WTC11 (cell line): ENCODE measurements at regions not wholly inside any gene's neighbourhood (a gene's known extent, or its start where the extent isn't known, plus 50 kb on each side); places are given as distances from the start of the nearest gene placed in this dataset.

ENCODE experiments used
- ATAC-seq: fragments of 200-7000 bp; cut with Tn5 transposase; 2 replicates; pipeline ENCODE4 v1.10.0; 2021; ENCODE audit warnings: mild to moderate bottlenecking, moderate library complexity
- CTCF ChIA-PET: fragments of 300-600 bp; sonication (Branson Sonifier 250); formaldehyde crosslinking; loops from one replicate; lab custom pipeline; 2021; ENCODE audit warnings: antibody characterized with exemption; lab: Charles Lee
- POLR2A ChIA-PET: fragments of 350-600 bp; sonication (Branson Sonifier 250); formaldehyde crosslinking; loops from one replicate; lab custom pipeline; 2021; ENCODE audit warnings: antibody characterized with exemption; lab: Charles Lee
- DNase-seq: peaks from one replicate; pipeline ENCODE4 v3.0.0; 2021; ENCODE audit warnings: low spot score
- H3K27ac Mint-ChIP-seq: 2 replicates; pipeline ENCODE4 v1.8.0; 2021; ENCODE audit warnings: mixed read lengths
- H3K27me3 Mint-ChIP-seq: 2 replicates; pipeline ENCODE4 v1.8.0; 2021; ENCODE audit warnings: low read depth, mild to moderate bottlenecking, moderate library complexity, mixed read lengths
- H3K36me3 Mint-ChIP-seq: 2 replicates; pipeline ENCODE4 v1.8.0; 2021; ENCODE audit warnings: mixed read lengths
- H3K4me1 Mint-ChIP-seq: 2 replicates; pipeline ENCODE4 v1.8.0; 2022; ENCODE audit warnings: mixed read lengths
- H3K4me3 Mint-ChIP-seq: 2 replicates; pipeline ENCODE4 v1.8.0; 2021; ENCODE audit warnings: mild to moderate bottlenecking, moderate library complexity, mixed read lengths
- H3K9me3 Mint-ChIP-seq: 2 replicates; pipeline ENCODE4 v1.8.0; 2021; ENCODE audit warnings: mixed read lengths
- ATF2 ChIP-seq: sonication (generic); formaldehyde crosslinking; IDR thresholded peaks from 2 replicates; pipeline ENCODE4 v1.8.1; 2022; ENCODE audit warnings: low read depth, missing genetic modification reagents, borderline replicate concordance
- CDX4 ChIP-seq: fragments of 250-450 bp; sonication (Bioruptor Pico); IDR thresholded peaks from 2 replicates; pipeline ENCODE4 v1.9.0; 2021; ENCODE audit warnings: moderate library complexity, mild to moderate bottlenecking, inconsistent platforms, borderline replicate concordance
- ERG ChIP-seq: fragments of 250-450 bp; sonication (Bioruptor Pico); IDR thresholded peaks from 2 replicates; pipeline ENCODE4 v1.8.0; 2021; ENCODE audit warnings: mild to moderate bottlenecking
- ESRRA ChIP-seq: sonication (generic); formaldehyde crosslinking; IDR thresholded peaks from 2 replicates; pipeline ENCODE4 v1.8.1; 2022; ENCODE audit warnings: mild to moderate bottlenecking, missing genetic modification reagents, borderline replicate concordance
- ETV6 ChIP-seq: sonication (generic); formaldehyde crosslinking; IDR thresholded peaks from 2 replicates; pipeline ENCODE4 v1.8.1; 2022; ENCODE audit warnings: mild to moderate bottlenecking, missing genetic modification reagents
- FOXJ3 ChIP-seq: sonication (generic); formaldehyde crosslinking; IDR thresholded peaks from 2 replicates; pipeline ENCODE4 v1.9.0; 2021; ENCODE audit warnings: missing genetic modification reagents, mild to moderate bottlenecking, borderline replicate concordance
- GABPB1 ChIP-seq: sonication (generic); formaldehyde crosslinking; IDR thresholded peaks from 2 replicates; pipeline ENCODE4 v1.8.1; 2023; ENCODE audit warnings: mild to moderate bottlenecking, missing genetic modification reagents
- GTF2I ChIP-seq: fragments of 250-450 bp; sonication (Bioruptor Pico); conservative IDR thresholded peaks from 2 replicates; pipeline ENCODE4 v1.4.0; 2021; ENCODE audit warnings: mild to moderate bottlenecking
- IRF1 ChIP-seq: sonication (generic); formaldehyde crosslinking; IDR thresholded peaks from 2 replicates; pipeline ENCODE4 v1.8.0; 2023; ENCODE audit warnings: missing genetic modification reagents
- JUN ChIP-seq: sonication (generic); formaldehyde crosslinking; IDR thresholded peaks from 2 replicates; pipeline ENCODE4 v1.8.0; 2023; ENCODE audit warnings: mild to moderate bottlenecking, missing genetic modification reagents
- MAX ChIP-seq: sonication (generic); formaldehyde crosslinking; IDR thresholded peaks from 2 replicates; pipeline ENCODE4 v1.8.0; 2022; ENCODE audit warnings: mild to moderate bottlenecking, missing genetic modification reagents
- MYBL2 ChIP-seq: sonication (generic); formaldehyde crosslinking; IDR thresholded peaks from 2 replicates; pipeline ENCODE4 v1.8.1; 2023; ENCODE audit warnings: mild to moderate bottlenecking, moderate library complexity, missing genetic modification reagents
- NFYB ChIP-seq: sonication (generic); formaldehyde crosslinking; conservative IDR thresholded peaks from 2 replicates; pipeline ENCODE4 v1.8.0; 2022; ENCODE audit warnings: low read depth, missing genetic modification reagents
- PREB ChIP-seq: sonication (generic); formaldehyde crosslinking; IDR thresholded peaks from 2 replicates; pipeline ENCODE4 v1.8.1; 2022; ENCODE audit warnings: mild to moderate bottlenecking, missing genetic modification reagents, moderate library complexity, borderline replicate concordance
- SOX15 ChIP-seq: fragments of 250-450 bp; sonication (Bioruptor Pico); IDR thresholded peaks from 2 replicates; pipeline ENCODE4 v1.9.0; 2021; ENCODE audit warnings: mild to moderate bottlenecking
- USF1 ChIP-seq: sonication (generic); formaldehyde crosslinking; IDR thresholded peaks from 2 replicates; pipeline ENCODE4 v1.8.0; 2022; ENCODE audit warnings: mild to moderate bottlenecking, missing genetic modification reagents
- ZBTB21 ChIP-seq: sonication (generic); formaldehyde crosslinking; IDR thresholded peaks from 2 replicates; pipeline ENCODE4 v1.8.1; 2023; ENCODE audit warnings: mild to moderate bottlenecking, missing genetic modification reagents, borderline replicate concordance
- ZNF317 ChIP-seq: sonication (generic); formaldehyde crosslinking; IDR thresholded peaks from 2 replicates; pipeline ENCODE4 v1.8.1; 2023; ENCODE audit warnings: low read depth, mild to moderate bottlenecking, moderate library complexity, missing genetic modification reagents, borderline replicate concordance
- ZNF512 ChIP-seq: sonication (generic); formaldehyde crosslinking; IDR thresholded peaks from 2 replicates; pipeline ENCODE4 v1.8.1; 2022; ENCODE audit warnings: missing genetic modification reagents, borderline replicate concordance

GRCh38 chr13:31918707-31919106 lies 112.9 kb upstream of the FRY start:
- H3K36me3 Mint-ChIP-seq, result no peaks in the 10 kb centered on the region
- H3K27ac Mint-ChIP-seq, result no peak overlapping the region
- no peak overlapping the region for H3K4me3 Mint-ChIP-seq
- ChIA-PET POLR2A (no interaction called here), CTCF (interaction anchor here (2.9 kb wide), 1 partner anchor 9 kb away, joined by 27 read pairs; no protein-coding TSS in a partner anchor)
- H3K9me3 Mint-ChIP-seq, result no peaks in the 10 kb centered on the region
- TF ChIP-seq ESRRA, result no peak
- TF ChIP-seq ETV6 (CRISPR knock-in tag), result no peak
- TF ChIP-seq FOXJ3 (CRISPR knock-in tag), result no peak
- no peak for TF ChIP-seq IRF1 (CRISPR knock-in tag)
- TF ChIP-seq CDX4 (CRISPR knock-in tag), result no peak
- TF ChIP-seq MAX, result no peak
- no peak for TF ChIP-seq NFYB (CRISPR knock-in tag)
- no peak for TF ChIP-seq ZBTB21
- no peak for TF ChIP-seq GTF2I (CRISPR knock-in tag)
- TF ChIP-seq USF1, result no peak
- no peak for TF ChIP-seq JUN
- no peak for TF ChIP-seq ERG (CRISPR knock-in tag)
- DNase-seq (no peak), ATAC-seq (no peak)
- no peaks in the 10 kb centered on the region for H3K27me3 Mint-ChIP-seq
- peaks cover 16% of the 10 kb centered on the region for H3K4me1 Mint-ChIP-seq

GRCh38 chr13:31919241-31919640 lies 112.3 kb upstream of the FRY start:
- Mint-ChIP-seq H3K27ac (no peak overlapping the region), H3K4me1 (peaks cover 16% of the 10 kb centered on the region)
- CTCF ChIA-PET, result interaction anchor here (2.9 kb wide), 1 partner anchor 9 kb away, joined by 27 read pairs; no protein-coding TSS in a partner anchor
- TF ChIP-seq ATF2, result no peak
- no peak for TF ChIP-seq MYBL2 (CRISPR knock-in tag)
- TF ChIP-seq ZNF512, result no peak
- TF ChIP-seq SOX15 (CRISPR knock-in tag), result no peak
- no peak for TF ChIP-seq GABPB1
- TF ChIP-seq ZNF317 (CRISPR knock-in tag), result no peak
- TF ChIP-seq PREB, result no peak
- TF ChIP-seq, all 79 proteins: peak for 0
- no peaks in the 10 kb centered on the region for H3K36me3 Mint-ChIP-seq
- no peaks in the 10 kb centered on the region for H3K9me3 Mint-ChIP-seq
- DNase-seq (no peak), ATAC-seq (no peak)
- no peaks in the 10 kb centered on the region for H3K27me3 Mint-ChIP-seq
- POLR2A ChIA-PET, result no interaction called here
- H3K4me3 Mint-ChIP-seq, result no peak overlapping the region
